GM12891 (cell line): ENCODE measurements at regions not wholly inside any gene's neighbourhood (a gene's known extent, or its start where the extent isn't known, plus 50 kb on each side); places are given as distances from the start of the nearest gene placed in this dataset.
A peak's percentile ranks its signal among the peaks of the same experiment; 100 is the strongest.

Experiments used
- DNase-seq: peaks from one replicate; pipeline ENCODE4 v3.0.0; 2011; ENCODE audit warnings: low spot score; ENCODE audit not compliant: insufficient read length
- FAIRE-seq: peaks from 2 replicates; lab custom pipeline; 2011; peaks lifted over from hg19 to GRCh38; lab: Jason Lieb, UNC
- PAX5 ChIP-seq: IDR thresholded peaks from 2 replicates; pipeline ENCODE4 v1.6.1; 2011; ENCODE audit warnings: low read length, moderate library complexity, mild to moderate bottlenecking; ENCODE audit not compliant: insufficient read depth, severe bottlenecking
- POLR2A ChIP-seq: IDR thresholded peaks from 2 replicates; pipeline ENCODE4 v1.6.1; 2011; ENCODE audit warnings: low read depth, low read length, control low read depth
- POLR2AphosphoS5 ChIP-seq: IDR thresholded peaks from 2 replicates; pipeline ENCODE4 v1.6.1; 2011; ENCODE audit warnings: low read depth, low read length, control low read depth
- POU2F2 ChIP-seq: IDR thresholded peaks from 2 replicates; pipeline ENCODE4 v1.6.1; 2011; ENCODE audit warnings: low read depth, mild to moderate bottlenecking, control low read depth, low read length, moderate library complexity
- SPI1 ChIP-seq: IDR thresholded peaks from 2 replicates; pipeline ENCODE4 v1.6.1; 2011; ENCODE audit warnings: low read depth, low read length, control low read depth
- TAF1 ChIP-seq: IDR thresholded peaks from 2 replicates; pipeline ENCODE4 v1.6.1; 2011; ENCODE audit warnings: low read depth, low read length, control low read depth

DNA sequence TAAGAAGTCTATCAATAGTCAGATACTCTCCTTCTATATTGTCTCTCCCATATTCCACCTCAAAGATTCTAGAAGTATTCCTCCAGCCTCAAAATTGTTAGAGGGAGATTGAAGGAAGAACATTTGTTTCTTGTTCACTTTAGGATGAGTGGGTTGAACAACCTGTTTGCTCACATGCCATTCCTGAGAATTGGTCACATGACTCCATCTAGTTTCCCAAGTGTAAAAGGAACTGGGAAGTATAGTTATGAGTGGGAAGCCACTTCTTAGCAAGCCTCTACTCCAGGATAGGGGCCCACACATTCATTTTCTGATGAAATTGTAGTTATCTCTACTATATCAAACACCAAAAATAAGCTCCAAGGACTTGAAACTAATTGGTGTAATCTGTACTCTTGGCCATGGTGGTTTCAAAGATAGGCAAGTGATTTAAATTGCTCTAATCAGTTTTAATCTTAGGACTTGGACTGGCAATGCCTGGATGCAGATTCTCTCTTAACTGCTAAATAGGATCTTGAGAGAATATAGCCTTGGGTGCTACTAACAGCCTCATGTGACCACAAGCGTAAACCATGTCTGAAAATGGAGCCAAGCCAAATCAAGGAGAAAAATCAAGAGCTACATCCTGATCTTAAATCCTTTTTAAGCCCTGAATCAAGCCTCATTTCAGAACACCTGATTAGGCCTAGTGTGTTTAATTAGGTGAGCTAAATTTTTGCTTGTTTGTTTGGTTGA is 758.7 kb upstream of the MAN1A1 start:
- FAIRE-seq, result no peak
- no peak for DNase-seq
- TF ChIP-seq SPI1 (no peak), PAX5 (no peak)

DNA sequence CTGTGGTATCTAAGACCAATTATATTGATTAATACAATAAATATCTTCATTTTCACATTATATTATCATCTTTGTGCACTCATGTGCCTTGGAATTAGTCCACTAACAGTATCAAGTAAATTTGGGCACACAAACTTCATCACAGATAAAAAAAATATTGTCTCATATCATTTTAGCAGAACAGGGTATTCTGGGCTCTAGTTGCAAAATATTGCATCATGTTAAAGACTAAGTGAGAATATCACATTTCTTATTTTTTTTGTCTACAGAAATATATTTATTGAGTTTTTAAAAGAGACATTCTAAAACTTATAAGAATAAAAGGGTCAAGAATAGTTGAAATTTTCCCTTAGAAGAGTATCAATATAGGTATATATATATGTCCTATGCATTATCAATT is 754.1 kb upstream of the MAN1A1 start:
- FAIRE-seq (no peak), DNase-seq (no peak)
- TF ChIP-seq TAF1 (no peak), PAX5 (no peak), POU2F2 (no peak), POLR2A (no peak), POLR2AphosphoS5 (no peak), SPI1 (no peak)

DNA sequence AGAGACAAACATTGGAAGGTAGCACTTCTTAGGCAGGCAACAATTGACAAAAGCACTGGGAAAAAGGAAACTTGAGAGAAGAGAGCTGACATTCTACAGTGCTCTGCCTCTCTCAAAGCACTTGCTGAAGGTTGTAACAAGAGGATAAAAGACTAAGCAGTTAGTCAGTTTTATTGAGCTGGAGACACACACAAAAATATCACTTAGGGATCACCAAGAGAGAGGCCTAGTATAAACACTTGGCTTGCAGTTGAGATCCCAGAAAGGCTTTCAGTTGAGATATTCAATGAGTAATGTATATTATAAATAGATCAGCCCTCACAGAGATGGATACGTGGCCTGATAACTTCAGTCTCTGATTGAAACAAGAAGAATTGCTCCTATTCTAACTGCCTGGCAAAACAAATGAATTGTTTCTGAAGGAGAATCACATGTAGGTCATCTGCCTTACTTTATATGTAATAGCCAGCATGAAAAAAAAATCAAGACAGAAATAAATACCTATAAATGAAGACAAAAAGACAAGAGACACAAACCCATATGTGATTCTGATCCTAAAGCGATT is 747.2 kb upstream of the MAN1A1 start:
- FAIRE-seq (no peak), DNase-seq (no peak)
- no peak for TF ChIP-seq SPI1
- TF ChIP-seq POLR2A, result no peak
- TF ChIP-seq POLR2AphosphoS5, result no peak
- no peak for TF ChIP-seq TAF1
- no peak for TF ChIP-seq POU2F2
- TF ChIP-seq PAX5, result no peak

DNA sequence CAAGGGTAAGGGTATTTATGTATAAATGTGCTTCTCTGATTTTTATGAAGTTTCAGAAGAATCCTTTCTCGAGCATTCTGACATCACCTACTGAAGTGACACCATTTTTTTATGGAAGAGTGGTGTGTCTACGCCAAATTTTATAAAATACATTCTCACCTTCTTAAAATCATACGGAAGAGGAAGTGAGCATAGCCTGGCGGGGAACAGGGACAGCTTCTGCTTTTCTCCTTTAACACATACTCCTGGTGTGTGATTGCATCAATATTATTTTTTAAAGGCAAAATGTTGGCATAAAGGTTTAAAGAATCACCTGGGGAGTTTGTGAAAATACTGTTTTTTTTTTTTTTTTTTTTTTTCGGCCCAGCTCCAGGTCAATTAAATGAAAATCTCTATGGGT is 733.6 kb upstream of the MAN1A1 start:
- FAIRE-seq (no peak), DNase-seq (no peak)
- TF ChIP-seq POLR2AphosphoS5 (no peak), SPI1 (peak; percentile 40; the same call in 1 of the 2 replicates)

DNA sequence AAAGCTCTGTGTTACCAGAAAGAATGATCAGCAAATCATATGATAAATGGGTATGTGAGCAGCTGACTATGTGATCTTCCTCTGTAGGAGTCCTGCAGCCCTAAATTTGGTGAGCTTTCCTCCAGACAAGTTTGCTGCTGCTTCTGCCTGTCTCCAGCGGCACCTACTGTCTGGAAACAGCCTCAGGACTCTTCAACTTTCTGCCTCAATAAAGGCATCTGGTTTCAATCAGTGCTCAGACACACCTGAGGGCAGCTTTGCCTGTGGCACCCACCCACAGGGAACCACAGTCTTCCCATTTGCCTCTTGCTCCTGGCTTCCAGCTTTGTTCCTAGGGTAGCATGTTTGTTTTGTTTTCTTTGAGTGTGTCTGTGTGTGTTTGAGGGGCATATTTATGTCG is 727.9 kb upstream of the MAN1A1 start:
- TF ChIP-seq POLR2A, result no peak
- no peak for TF ChIP-seq SPI1
- TF ChIP-seq PAX5, result no peak
- no peak for TF ChIP-seq POLR2AphosphoS5
- TF ChIP-seq POU2F2, result no peak
- no peak for TF ChIP-seq TAF1
- DNase-seq, result no peak
- FAIRE-seq, result no peak

DNA sequence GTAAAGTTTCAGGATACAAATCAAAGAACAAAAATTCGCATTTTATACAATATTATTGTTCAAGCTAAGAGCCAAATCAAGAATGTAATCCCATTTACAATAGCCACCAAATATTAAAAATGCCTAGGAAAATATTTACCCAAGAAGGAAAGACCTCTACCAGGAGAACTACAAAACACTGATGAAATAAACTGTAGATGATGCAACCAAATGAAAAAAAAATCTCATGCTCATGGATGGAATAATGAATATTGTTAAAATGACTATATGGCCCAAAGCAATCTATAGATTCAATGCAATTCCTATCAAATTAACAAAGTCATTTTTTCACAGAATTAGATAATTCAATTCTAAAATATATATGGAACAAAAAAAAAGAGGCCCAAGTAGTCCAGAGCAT is 708.8 kb upstream of the MAN1A1 start:
- no peak for FAIRE-seq
- TF ChIP-seq POLR2AphosphoS5, result no peak
- no peak for TF ChIP-seq SPI1
- TF ChIP-seq PAX5, result no peak
- TF ChIP-seq TAF1, result no peak
- no peak for TF ChIP-seq POLR2A
- no peak for TF ChIP-seq POU2F2
- no peak for DNase-seq

DNA sequence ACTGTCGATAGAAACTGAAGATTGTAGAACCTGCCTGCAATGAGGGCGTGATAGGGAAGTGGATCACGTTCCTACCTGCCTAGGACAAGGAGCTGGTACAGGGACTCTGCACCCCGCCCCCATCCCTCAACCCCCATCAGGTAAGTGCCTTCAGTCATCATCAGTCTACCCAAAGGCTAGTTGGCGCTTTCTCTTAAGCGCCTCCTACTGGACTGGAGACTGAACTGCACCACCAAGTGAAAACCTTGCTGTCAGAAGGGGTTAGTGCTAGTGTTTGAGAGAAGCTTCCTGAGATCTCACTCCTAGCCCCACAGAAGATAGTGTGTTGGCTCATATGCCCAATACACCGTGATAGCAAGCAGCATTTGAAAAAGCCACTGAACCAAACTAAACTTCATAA is 706.5 kb upstream of the MAN1A1 start:
- TF ChIP-seq TAF1 (no peak), POLR2A (no peak), POLR2AphosphoS5 (no peak), SPI1 (no peak), PAX5 (no peak), POU2F2 (no peak)
- FAIRE-seq (peak; percentile 31), DNase-seq (no peak)

DNA sequence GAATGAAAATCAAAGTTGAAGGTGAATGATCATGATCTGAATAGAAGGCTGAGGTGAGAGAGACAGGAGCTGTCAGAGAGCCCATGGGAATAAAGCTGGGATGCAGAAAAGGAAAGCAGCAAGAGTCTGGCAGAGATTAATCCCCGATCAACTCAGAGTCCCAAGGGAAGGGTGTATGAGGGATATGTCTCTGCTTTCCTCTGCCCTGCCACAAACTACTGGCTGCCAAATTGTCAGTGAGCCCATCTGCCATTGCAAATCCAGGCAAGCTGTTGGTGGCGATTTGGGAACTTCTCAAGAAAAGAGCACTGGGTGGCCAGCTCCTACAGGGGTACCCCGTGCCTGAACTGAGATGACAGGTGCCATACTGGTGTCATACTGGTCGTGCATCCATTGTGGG is 705.5 kb upstream of the MAN1A1 start:
- TF ChIP-seq TAF1 (no peak), SPI1 (no peak), POLR2AphosphoS5 (no peak)
- no peak for FAIRE-seq
- DNase-seq, result no peak

DNA sequence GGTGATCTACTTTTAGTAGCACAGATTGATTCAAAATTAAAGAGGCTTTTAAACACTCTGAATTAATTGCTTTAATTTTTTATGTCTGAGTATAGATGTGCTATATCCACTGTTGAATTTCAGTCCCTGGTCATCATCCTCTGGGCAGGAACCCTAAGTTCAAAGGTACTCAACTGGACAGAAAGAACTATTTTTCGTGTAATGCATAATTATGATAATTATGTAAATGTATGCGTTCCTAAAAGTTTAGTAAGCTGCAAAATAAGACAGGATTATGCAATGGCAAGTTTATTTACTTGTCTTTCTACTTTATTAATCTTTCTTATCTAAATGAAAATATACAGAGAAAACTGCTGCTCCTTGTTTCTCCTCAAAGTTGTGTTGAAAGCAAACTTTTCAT is 690.1 kb upstream of the MAN1A1 start:
- FAIRE-seq (no peak), DNase-seq (no peak)
- no peak for TF ChIP-seq TAF1
- TF ChIP-seq POLR2AphosphoS5, result no peak
- no peak for TF ChIP-seq PAX5
- TF ChIP-seq POLR2A, result no peak
- no peak for TF ChIP-seq POU2F2
- no peak for TF ChIP-seq SPI1

DNA sequence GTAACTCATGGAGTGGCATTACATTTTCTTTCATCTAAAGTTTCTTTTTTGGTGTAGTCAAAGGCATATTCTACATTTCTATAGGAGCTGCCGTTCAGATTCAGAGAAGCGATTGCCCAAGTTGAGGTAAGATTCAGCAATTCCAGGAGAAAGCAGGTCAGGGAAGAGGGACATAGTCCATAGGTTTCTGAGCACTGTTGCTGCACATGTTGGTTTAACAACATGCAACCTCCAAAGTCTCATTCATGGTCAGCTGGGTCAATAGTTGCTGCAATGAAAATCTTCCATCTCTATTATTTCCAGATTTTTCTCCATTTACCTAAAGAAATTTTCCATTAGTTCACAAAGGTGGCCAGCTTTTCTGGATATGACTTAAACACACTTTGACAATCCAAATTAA is 682.3 kb upstream of the MAN1A1 start:
- FAIRE-seq, result no peak
- TF ChIP-seq TAF1 (no peak), PAX5 (no peak), POU2F2 (no peak), POLR2A (no peak), POLR2AphosphoS5 (no peak), SPI1 (no peak)
- no peak for DNase-seq

DNA sequence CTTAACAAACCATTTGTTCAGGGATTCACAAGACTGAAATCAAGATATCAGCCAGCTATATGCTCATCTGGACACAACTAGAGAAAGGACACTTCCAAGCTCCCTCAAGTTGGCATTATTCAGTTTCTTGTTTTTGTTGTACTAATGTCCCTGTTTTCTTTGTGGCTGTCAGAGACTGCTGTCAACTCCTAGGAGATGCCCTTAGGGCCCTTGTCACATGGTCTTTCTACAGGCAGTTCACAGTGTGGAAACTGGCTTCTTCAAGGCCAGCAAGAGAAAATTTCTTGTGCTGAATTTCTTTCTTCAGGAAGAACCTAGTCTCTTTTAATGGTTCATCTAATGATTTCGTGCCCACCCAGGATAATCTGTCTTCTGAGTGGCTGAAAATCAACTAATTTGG is 677.2 kb upstream of the MAN1A1 start:
- DNase-seq (no peak), FAIRE-seq (no peak)
- TF ChIP-seq TAF1, result no peak
- TF ChIP-seq POLR2A, result no peak
- TF ChIP-seq SPI1, result no peak
- TF ChIP-seq POLR2AphosphoS5, result no peak
- no peak for TF ChIP-seq PAX5
- TF ChIP-seq POU2F2, result no peak

DNA sequence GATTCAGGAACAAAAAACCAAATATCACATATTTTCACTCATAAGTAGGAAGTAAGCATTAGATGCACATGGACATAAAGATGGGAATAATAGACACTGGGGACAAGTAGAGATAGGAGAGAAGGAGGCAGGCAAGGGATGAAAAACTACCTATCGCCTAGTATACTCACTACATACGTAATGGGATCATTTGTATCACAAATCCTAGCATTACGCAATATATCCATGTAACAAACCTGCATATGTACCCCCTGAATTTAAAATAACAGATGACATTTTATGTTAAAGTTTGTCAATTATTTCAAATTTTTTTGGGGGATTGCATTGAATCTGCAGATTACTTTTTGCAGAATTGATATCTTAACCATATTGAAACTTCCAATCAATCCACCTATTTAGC is 660.5 kb upstream of the MAN1A1 start:
- TF ChIP-seq SPI1, result no peak
- no peak for TF ChIP-seq PAX5
- no peak for TF ChIP-seq POLR2A
- TF ChIP-seq TAF1, result no peak
- no peak for TF ChIP-seq POLR2AphosphoS5
- FAIRE-seq (no peak), DNase-seq (no peak)
